Effector memory CD8-positive, alpha-beta T cell (primary cell): ENCODE measurements at regions not wholly inside any gene's neighbourhood (a gene's known extent, or its start where the extent isn't known, plus 50 kb on each side); places are given as distances from the start of the nearest gene placed in this dataset.

Source experiments
- ATAC-seq: fragments of 150-1000 bp; cut with Tn5 transposase; replicated peaks from 2 replicates; pipeline ENCODE4 v1.10.0; 2021; ENCODE audit warnings: mild to moderate bottlenecking, moderate library complexity
- DNase-seq, 3 experiments: peaks; one replicate each; pipeline ENCODE4 v3.0.0; 2021
- H3K27ac Mint-ChIP-seq, 2 donors: one replicate each; pipeline ENCODE4 v1.8.0; 2022; ENCODE audit warnings: mild to moderate bottlenecking in 2 of 2, mixed read lengths in 2 of 2, moderate library complexity in 2 of 2
- H3K27me3 Mint-ChIP-seq, 2 donors: one replicate each; pipeline ENCODE4 v1.8.0; 2022; ENCODE audit warnings: mixed read lengths in 2 of 2
- H3K36me3 Mint-ChIP-seq: one replicate; pipeline ENCODE4 v1.8.0; 2022; ENCODE audit warnings: mild to moderate bottlenecking, moderate library complexity, mixed read lengths; ENCODE audit not compliant: insufficient read depth
- H3K4me1 Mint-ChIP-seq, 2 donors: one replicate each; pipeline ENCODE4 v1.8.0; 2022; ENCODE audit warnings: low read depth in 2 of 2, mixed read lengths in 2 of 2
- H3K4me3 Mint-ChIP-seq, 2 donors: one replicate each; pipeline ENCODE4 v1.8.0; 2022; ENCODE audit warnings: mild to moderate bottlenecking in 2 of 2, mixed read lengths in 2 of 2, moderate library complexity in 2 of 2
- H3K9me3 Mint-ChIP-seq, 2 donors: one replicate each; pipeline ENCODE4 v1.8.0; 2022; ENCODE audit warnings: mixed read lengths in 2 of 2

GRCh38 chr7:115775981-115776380, 254.6 kb downstream of the TFEC start:
- no peak overlapping the region for H3K27ac Mint-ChIP-seq
- H3K4me3 Mint-ChIP-seq = no peak overlapping the region
- no peaks in the 10 kb centered on the region for H3K9me3 Mint-ChIP-seq
- H3K4me1 Mint-ChIP-seq = no peaks in the 10 kb centered on the region
- no peaks in the 10 kb centered on the region for H3K27me3 Mint-ChIP-seq
- H3K36me3 Mint-ChIP-seq = no peaks in the 10 kb centered on the region
- DNase-seq = no peak
- no peak for ATAC-seq

- H3K4me3 Mint-ChIP-seq = no peak overlapping the region
- ATAC-seq = no peak
- H3K27me3 Mint-ChIP-seq = peaks cover 0 to 6% of the 10 kb centered on the region in 2 donors
- H3K9me3 Mint-ChIP-seq = no peaks in the 10 kb centered on the region
- no peak for DNase-seq
- no peaks in the 10 kb centered on the region for H3K4me1 Mint-ChIP-seq
- H3K36me3 Mint-ChIP-seq = no peaks in the 10 kb centered on the region
- H3K27ac Mint-ChIP-seq = no peak overlapping the region
Measured at GRCh38 chr7:115763347-115763746, 267.2 kb downstream of the TFEC start.

- Mint-ChIP-seq H3K4me3 (no peak overlapping the region), H3K27me3 (no peaks in the 10 kb centered on the region), H3K36me3 (no peaks in the 10 kb centered on the region), H3K27ac (no peak overlapping the region), H3K4me1 (no peaks in the 10 kb centered on the region), H3K9me3 (no peaks in the 10 kb centered on the region)
- DNase-seq = no peak
- ATAC-seq = no peak
Measured at GRCh38 chr7:115758025-115758424, 272.5 kb downstream of the TFEC start.

GRCh38 chr7:115754226-115754625, 276.3 kb downstream of the TFEC start:
- no peak for DNase-seq
- no peaks in the 10 kb centered on the region for H3K4me1 Mint-ChIP-seq
- no peaks in the 10 kb centered on the region for H3K9me3 Mint-ChIP-seq
- H3K27ac Mint-ChIP-seq = no peak overlapping the region
- no peak overlapping the region for H3K4me3 Mint-ChIP-seq
- H3K27me3 Mint-ChIP-seq = peaks cover 0 to 6% of the 10 kb centered on the region in 2 donors
- ATAC-seq = no peak
- H3K36me3 Mint-ChIP-seq = no peaks in the 10 kb centered on the region

GRCh38 chr7:115749924-115750323, 280.6 kb downstream of the TFEC start:
- Mint-ChIP-seq H3K36me3 (no peaks in the 10 kb centered on the region), H3K4me1 (no peaks in the 10 kb centered on the region), H3K27me3 (peaks cover 0 to 6% of the 10 kb centered on the region in 2 donors), H3K9me3 (no peaks in the 10 kb centered on the region), H3K4me3 (no peak overlapping the region), H3K27ac (no peak overlapping the region)
- ATAC-seq (no peak), DNase-seq (no peak)

GRCh38 chr7:115748123-115748738, 282.3 kb downstream of the TFEC start:
- Mint-ChIP-seq H3K27ac (no peak overlapping the region), H3K27me3 (peaks cover 0 to 6% of the 10 kb centered on the region in 2 donors), H3K4me1 (no peaks in the 10 kb centered on the region), H3K9me3 (no peaks in the 10 kb centered on the region), H3K36me3 (no peaks in the 10 kb centered on the region), H3K4me3 (no peak overlapping the region)
- ATAC-seq (peak; percentile 56), DNase-seq (no peak)

GRCh38 chr7:115747174-115747573, 283.4 kb downstream of the TFEC start:
- H3K27ac Mint-ChIP-seq = no peak overlapping the region
- peak overlapping the region in 1 of 2 donors; percentile 5 for H3K4me3 Mint-ChIP-seq
- no peaks in the 10 kb centered on the region for H3K36me3 Mint-ChIP-seq
- ATAC-seq (no peak), DNase-seq (no peak)
- H3K4me1 Mint-ChIP-seq = no peaks in the 10 kb centered on the region
- H3K9me3 Mint-ChIP-seq = no peaks in the 10 kb centered on the region
- H3K27me3 Mint-ChIP-seq = peaks cover 0 to 1% of the 10 kb centered on the region in 2 donors

- Mint-ChIP-seq H3K9me3 (no peaks in the 10 kb centered on the region), H3K27ac (no peak overlapping the region), H3K27me3 (no peaks in the 10 kb centered on the region), H3K4me3 (no peak overlapping the region), H3K36me3 (no peaks in the 10 kb centered on the region), H3K4me1 (no peaks in the 10 kb centered on the region)
- DNase-seq = no peak
- no peak for ATAC-seq
Measured at GRCh38 chr7:115740043-115740442, 290.5 kb downstream of the TFEC start.

GRCh38 chr7:115734641-115735040, 295.9 kb downstream of the TFEC start:
- H3K9me3 Mint-ChIP-seq = no peaks in the 10 kb centered on the region
- H3K27me3 Mint-ChIP-seq = no peaks in the 10 kb centered on the region
- H3K4me1 Mint-ChIP-seq = peaks cover 0 to 2% of the 10 kb centered on the region in 2 donors
- ATAC-seq = no peak
- H3K36me3 Mint-ChIP-seq = no peaks in the 10 kb centered on the region
- H3K4me3 Mint-ChIP-seq = no peak overlapping the region
- no peak for DNase-seq
- no peak overlapping the region for H3K27ac Mint-ChIP-seq

- Mint-ChIP-seq H3K36me3 (no peaks in the 10 kb centered on the region), H3K4me3 (no peak overlapping the region), H3K4me1 (peaks cover 0 to 4% of the 10 kb centered on the region in 2 donors), H3K27me3 (no peaks in the 10 kb centered on the region), H3K27ac (no peak overlapping the region), H3K9me3 (no peaks in the 10 kb centered on the region)
- DNase-seq (no peak), ATAC-seq (no peak)
Measured at GRCh38 chr7:115731796-115732471, 298.6 kb downstream of the TFEC start.

- H3K27ac Mint-ChIP-seq = no peak overlapping the region
- H3K4me3 Mint-ChIP-seq = no peak overlapping the region
- ATAC-seq = no peak
Measured at GRCh38 chr7:115728518-115728917, 302.0 kb downstream of the TFEC start.

GRCh38 chr7:115724400-115725056, 306.0 kb downstream of the TFEC start:
- Mint-ChIP-seq H3K27me3 (no peaks in the 10 kb centered on the region), H3K4me1 (peaks cover 10 to 13% of the 10 kb centered on the region in 2 donors), H3K27ac (no peak overlapping the region), H3K36me3 (no peaks in the 10 kb centered on the region), H3K9me3 (no peaks in the 10 kb centered on the region), H3K4me3 (no peak overlapping the region)
- ATAC-seq (no peak), DNase-seq (no peak)

More at GRCh38 chr7:115728518-115728917, 302.0 kb downstream of the TFEC start:
- Mint-ChIP-seq H3K4me1 (peaks cover 0 to 6% of the 10 kb centered on the region in 2 donors), H3K27me3 (no peaks in the 10 kb centered on the region), H3K9me3 (no peaks in the 10 kb centered on the region), H3K36me3 (no peaks in the 10 kb centered on the region)
- no peak for DNase-seq

GRCh38 chr7:115722302-115722977, 308.1 kb downstream of the TFEC start:
- peak; percentile 86 for ATAC-seq
- DNase-seq = no peak
- peak overlapping the region in 1 of 2 donors; percentile 46 for H3K27ac Mint-ChIP-seq
- H3K4me3 Mint-ChIP-seq = peak overlapping the region; percentile 35 to 44
- H3K9me3 Mint-ChIP-seq = no peaks in the 10 kb centered on the region
- no peaks in the 10 kb centered on the region for H3K27me3 Mint-ChIP-seq
- peaks cover 10 to 11% of the 10 kb centered on the region in 2 donors for H3K4me1 Mint-ChIP-seq
- no peaks in the 10 kb centered on the region for H3K36me3 Mint-ChIP-seq
